Heart left ventricle (tissue), 16 donors: ENCODE measurements at regions not wholly inside any gene's neighbourhood (a gene's known extent, or its start where the extent isn't known, plus 50 kb on each side); places are given as distances from the start of the nearest gene placed in this dataset.

Experiments used
- ATAC-seq, 4 donors: fragments of 200-7000 bp; cut with Tn5 transposase; one replicate each; pipeline ENCODE4 v1.9.1; 2020 to 2022; ENCODE audit warnings: moderate library complexity in 4 of 4, mild to moderate bottlenecking in 3 of 4, moderate number of reproducible peaks in 1 of 4
- DNase-seq, 5 donors: peaks; one replicate each; pipeline ENCODE4 v3.0.0-alpha.2; 2020
- H3K27ac ChIP-seq, 12 donors: fragments of 200-600 bp; sonication (generic) in 4 of 12; one replicate each; pipeline versions ENCODE4 v1.5.0 to v1.8.0; 2016 to 2022; ENCODE audit warnings: mild to moderate bottlenecking in 2 of 12
- H3K27me3 ChIP-seq, 9 donors: fragments of 200-600 bp; sonication (generic) in 2 of 9; one replicate each; pipeline versions ENCODE4 v1.5.1 to v1.8.0; 2016 to 2022; ENCODE audit warnings: mild to moderate bottlenecking in 3 of 9
- H3K36me3 ChIP-seq, 9 donors: fragments of 200-600 bp; sonication (generic) in 2 of 9; one replicate each; pipeline versions ENCODE4 v1.5.0 to v1.8.0; 2018 to 2022; ENCODE audit warnings: mild to moderate bottlenecking in 2 of 9
- H3K4me1 ChIP-seq, 12 donors: fragments of 200-600 bp; sonication (generic) in 4 of 12; one replicate each; pipeline versions ENCODE4 v1.5.0 to v1.8.0; 2016 to 2022; ENCODE audit warnings: mild to moderate bottlenecking in 3 of 12
- H3K4me3 ChIP-seq, 12 donors: fragments of 200-600 bp; sonication (generic) in 4 of 12; one replicate each; pipeline versions ENCODE4 v1.5.0 to v1.8.0; 2017 to 2022; ENCODE audit warnings: mild to moderate bottlenecking in 9 of 12, moderate library complexity in 4 of 12
- H3K9me3 ChIP-seq, 12 donors: fragments of 200-600 bp; sonication (generic) in 4 of 12; one replicate each; pipeline versions ENCODE4 v1.5.0 to v1.8.0; 2016 to 2022; ENCODE audit warnings: mild to moderate bottlenecking in 1 of 12
- CTCF ChIP-seq, 12 donors: fragments of 200-600 bp; sonication (generic) in 4 of 12; IDR thresholded peaks; one replicate each; pipeline versions ENCODE4 v1.5.0 to v1.8.0; 2018 to 2022; ENCODE audit warnings: antibody characterized with exemption in 12 of 12, mild to moderate bottlenecking in 5 of 12
- POLR2A ChIP-seq, 2 donors: fragments of 450-650 bp; IDR thresholded peaks; one replicate each; pipeline ENCODE4 v1.6.1; 2017; ENCODE audit warnings: antibody characterized with exemption in 2 of 2, mild to moderate bottlenecking in 2 of 2, moderate library complexity in 2 of 2
- WGBS, 4 donors: extraction: QIAGEN DNeasy Blood & Tissue Kit in 2 of 4; methylation state at CpG; one replicate each; pipeline versions ENCODE4 v1.1.5 to v1.1.7; 2013 to 2018; 5-methylcytosine and 5-hydroxymethylcytosine counted together
- intact Hi-C, 10 donors: fragments of 100-400 bp; cut with DNase I; formaldehyde crosslinking; loops; one replicate each; pipeline versions ENCODE4 v1.11.1 to v1.14.2; 2022
- donor health status: ischemic (EF 13 %, LVEDD 7.1; RV severe dilation, severe dysfunction).
- donor health status: healthy with polysubstance abuse.
- donor health status: DM: no; HTN: yes; CAD: no.
- donor health status: DM: no; HTN: no; CAD: no.
- donor health status: ischemic (EF 25% LVEDD 6.9; RV normal size, moderate dysfunction).
- donor health status: ischemic (EF 25% LVEDD 5.7; RV mildly dilated, moderate dysfunction).
- donor health status: healthy.
- donor health status: DM: yes; HTN: yes; CAD: no.
- donor health status: ischemic (EF 35%, LVEDD 5.7; RV mildly dilated, moderate dysfunction).
- donor health status: nonischemic (EF 11% LVEDD 7.7; RV severe dilation, severe dysfunction).
- donor health status: DM: yes; HTN: yes; CAD: no.
- donor health status: PGD.
- donor health status: ischemic (EF 29% LVEDD 5.4; RV normal size, mild dysfunction).
- donor health status: nonischemic (EF 23%, LVEDD 6.1; RV moderate dilation, normal function).

GRCh38 chr12:93180566-93180965 lies 197.2 kb upstream of the NUDT4 start:
- DNase-seq (no peak), ATAC-seq (no peak)
- Histone ChIP-seq H3K27me3 (no peaks in the 10 kb centered on the region), H3K27ac (peak overlapping the region in 6 of 12 donors; percentile 14 to 68 (median 42)), H3K4me3 (no peak overlapping the region), H3K9me3 (peaks cover 0 to 6% (median 0%) of the 10 kb centered on the region in 12 donors), H3K36me3 (no peaks in the 10 kb centered on the region), H3K4me1 (peaks cover 3 to 55% (median 35%) of the 10 kb centered on the region in 12 donors)
- intact Hi-C loops, result loop anchor here in 2 of 10 donors (5.0 kb wide), 3 partner anchors 117 to 197 kb away; partner anchors contain the start of gene NUDT4 (in 2 of the 2)
- TF ChIP-seq POLR2A (IDR thresholded peaks at IDR 0.05) (no peak), CTCF (IDR thresholded peaks at IDR 0.05) (no peak)
- WGBS, 4 donors, result 92 to 99% (median 98%) methylated on average over 2 of the region's 2 CpGs

GRCh38 chr12:93181409-93181965 lies 196.2 kb upstream of the NUDT4 start:
- DNase-seq (no peak), ATAC-seq (no peak)
- H3K9me3 ChIP-seq, result peaks cover 0 to 6% (median 0%) of the 10 kb centered on the region in 12 donors
- H3K4me3 ChIP-seq, result no peak overlapping the region
- H3K27ac ChIP-seq, result peak overlapping the region in 2 of 12 donors; percentile 6 to 30
- peaks cover 3 to 49% (median 28%) of the 10 kb centered on the region in 12 donors for H3K4me1 ChIP-seq
- 80 to 86% (median 84%) methylated on average over 4 of the region's 4 CpGs for WGBS, 4 donors
- intact Hi-C loops, result loop anchor here in 2 of 10 donors (5.0 kb wide), 3 partner anchors 116 to 196 kb away; partner anchors contain the start of gene NUDT4 (in 2 of the 2)
- H3K27me3 ChIP-seq, result no peaks in the 10 kb centered on the region
- no peaks in the 10 kb centered on the region for H3K36me3 ChIP-seq
- TF ChIP-seq CTCF (IDR thresholded peaks at IDR 0.05), result no peak
- no peak for TF ChIP-seq POLR2A (IDR thresholded peaks at IDR 0.05)

- intact Hi-C loops, result loop anchor here in 2 of 10 donors (5.0 kb wide), 3 partner anchors 113 to 193 kb away; partner anchors contain the start of gene NUDT4 (in 2 of the 2)
- TF ChIP-seq POLR2A (IDR thresholded peaks at IDR 0.05), result no peak
- TF ChIP-seq CTCF (IDR thresholded peaks at IDR 0.05), result no peak
- DNase-seq (peak in 4 of 5 donors; percentile 50 to 71 (median 62)), ATAC-seq (peak; percentile 82 to 91 (median 86))
- Histone ChIP-seq H3K27ac (peak overlapping the region; percentile 78 to 95 (median 86)), H3K4me3 (no peak overlapping the region), H3K4me1 (peaks cover 3 to 39% (median 18%) of the 10 kb centered on the region in 12 donors), H3K27me3 (no peaks in the 10 kb centered on the region), H3K36me3 (no peaks in the 10 kb centered on the region), H3K9me3 (no peaks in the 10 kb centered on the region)
- WGBS, 4 donors, result 18 to 27% (median 23%) methylated on average over 5 of the region's 5 CpGs
Measured at GRCh38 chr12:93183940-93184671, 193.6 kb upstream of the NUDT4 start.
